Right lung (tissue), 2 donors: ENCODE measurements at regions not wholly inside any gene's neighbourhood (a gene's known extent, or its start where the extent isn't known, plus 50 kb on each side); places are given as distances from the start of the nearest gene placed in this dataset.
A peak's percentile ranks its signal among the peaks of the same experiment; 100 is the strongest.

ENCODE experiments used
- DNase-seq, 2 donors: peaks; one replicate each; pipeline ENCODE4 v3.0.0-alpha.2; 2013

GRCh38 chr3:45277636-45278035 is 51.5 kb upstream of the TMEM158 start:
- DNase-seq, result no peak

DNA sequence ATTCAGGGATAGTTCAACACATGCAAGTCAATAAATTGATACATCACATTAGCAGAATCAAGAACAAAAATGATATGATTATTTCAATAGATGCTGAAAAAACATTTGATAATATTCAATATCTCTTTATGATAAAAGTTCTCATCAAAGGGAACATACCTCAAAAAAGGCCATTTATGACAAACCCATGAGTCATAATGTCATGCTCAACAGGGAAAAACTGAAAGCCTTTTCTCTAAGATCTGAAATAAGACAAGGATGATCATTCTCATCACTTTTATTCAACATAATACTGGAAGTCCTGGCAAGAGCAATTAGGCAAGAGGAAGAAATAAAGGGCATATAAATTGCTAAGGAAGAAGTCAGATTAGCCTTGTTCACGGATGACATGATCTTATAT is 54.1 kb upstream of the TMEM158 start:
- no peak for DNase-seq

DNA sequence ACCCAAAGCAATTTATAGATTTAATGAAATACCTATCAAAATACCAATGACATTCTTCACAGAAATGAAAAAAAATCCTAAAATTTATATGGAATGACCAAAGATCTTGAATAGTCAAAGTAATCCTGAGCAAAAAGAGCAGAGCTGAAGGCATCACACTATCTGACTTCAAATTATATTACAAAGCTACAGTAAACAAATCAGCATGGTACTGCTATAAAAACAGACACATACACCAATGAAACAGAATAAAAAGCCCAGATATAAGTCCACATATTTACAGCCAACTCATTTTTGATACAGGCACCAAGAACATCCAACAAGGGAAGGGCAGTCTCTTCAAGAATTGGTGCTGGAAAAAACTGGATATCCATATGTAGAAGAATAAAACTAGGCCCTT is 54.9 kb upstream of the TMEM158 start:
- DNase-seq, result no peak

- DNase-seq, result no peak
These were observed 57.4 kb upstream of the TMEM158 start for GRCh38 chr3:45283471-45283870.

DNA sequence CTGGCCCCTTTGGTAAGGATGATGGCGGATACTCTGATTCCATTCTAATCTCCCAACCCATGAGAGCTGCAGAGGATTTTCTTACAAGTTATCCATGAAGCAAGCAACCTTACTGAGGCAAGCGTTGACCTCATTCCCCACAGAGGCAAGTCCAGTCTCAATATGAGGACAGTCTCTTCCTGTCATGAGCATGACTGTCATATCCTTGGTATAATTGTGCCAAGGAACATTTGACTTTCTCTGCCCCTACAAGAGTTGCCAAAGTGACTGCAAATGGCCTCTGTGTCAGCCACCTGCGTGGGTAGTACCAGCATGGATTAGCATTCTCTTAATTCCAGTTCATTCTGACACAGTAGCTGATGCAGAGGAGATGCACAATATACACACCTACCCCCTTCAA is 71.2 kb upstream of the TMEM158 start:
- no peak for DNase-seq

- DNase-seq, result no peak
These were observed 76.4 kb upstream of the TMEM158 start for GRCh38 chr3:45302470-45302869.

DNA sequence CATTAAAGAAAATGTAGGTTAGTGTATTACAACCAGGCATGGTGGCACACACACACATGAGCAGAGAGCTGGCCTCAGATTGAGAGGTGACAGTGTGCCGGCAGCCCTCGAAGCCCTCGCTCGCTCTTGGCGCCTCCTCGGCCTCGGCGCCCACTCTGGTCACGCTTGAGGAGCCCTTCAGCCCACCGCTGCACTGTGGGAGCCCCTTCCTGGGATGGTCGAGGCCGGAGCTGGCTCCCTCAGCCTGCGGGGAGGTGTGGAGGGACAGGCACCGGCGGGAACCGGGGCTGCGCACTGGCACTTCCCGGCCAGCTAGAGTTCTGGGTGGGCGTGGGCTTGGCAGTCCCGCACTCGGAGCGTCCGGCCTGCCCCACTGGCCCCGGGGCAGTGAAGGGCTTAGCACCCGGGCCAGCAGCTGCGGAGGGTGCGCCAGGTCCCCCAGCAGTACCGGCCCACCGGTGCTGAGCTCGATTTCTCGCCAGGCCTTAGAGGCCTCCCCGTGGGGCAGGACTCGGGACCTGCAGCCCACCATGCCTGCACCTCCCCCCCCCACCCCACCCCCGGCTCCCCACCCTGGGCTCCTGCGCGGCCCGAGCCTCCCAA is 80.4 kb upstream of the TMEM158 start:
- no peak for DNase-seq

- DNase-seq, result no peak
These were observed 78.5 kb upstream of the LARS2 start for GRCh38 chr3:45309876-45310275.

DNA sequence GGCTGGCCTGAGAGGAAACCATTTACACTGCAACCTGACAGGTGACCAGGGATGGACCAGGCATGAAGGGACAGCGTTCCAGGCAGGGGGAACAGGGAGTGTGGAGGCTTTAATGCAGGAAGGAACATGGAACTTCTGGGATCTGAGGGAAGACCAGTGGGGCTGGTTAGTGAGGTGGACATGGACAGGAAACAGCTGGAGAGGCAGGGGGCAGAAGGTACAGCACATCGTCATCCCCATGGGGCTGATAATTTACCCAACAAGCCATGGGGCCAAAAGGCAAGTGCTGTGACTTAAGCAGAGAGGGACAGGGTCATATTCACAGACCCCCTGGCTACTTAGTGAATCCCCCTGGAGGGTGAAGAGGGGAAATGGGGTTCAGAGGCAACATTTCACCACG is 77.0 kb upstream of the LARS2 start:
- DNase-seq, result peak in 1 of 2 donors; percentile 4

- no peak for DNase-seq
These were observed 76.2 kb upstream of the LARS2 start for GRCh38 chr3:45311953-45312801.

DNA sequence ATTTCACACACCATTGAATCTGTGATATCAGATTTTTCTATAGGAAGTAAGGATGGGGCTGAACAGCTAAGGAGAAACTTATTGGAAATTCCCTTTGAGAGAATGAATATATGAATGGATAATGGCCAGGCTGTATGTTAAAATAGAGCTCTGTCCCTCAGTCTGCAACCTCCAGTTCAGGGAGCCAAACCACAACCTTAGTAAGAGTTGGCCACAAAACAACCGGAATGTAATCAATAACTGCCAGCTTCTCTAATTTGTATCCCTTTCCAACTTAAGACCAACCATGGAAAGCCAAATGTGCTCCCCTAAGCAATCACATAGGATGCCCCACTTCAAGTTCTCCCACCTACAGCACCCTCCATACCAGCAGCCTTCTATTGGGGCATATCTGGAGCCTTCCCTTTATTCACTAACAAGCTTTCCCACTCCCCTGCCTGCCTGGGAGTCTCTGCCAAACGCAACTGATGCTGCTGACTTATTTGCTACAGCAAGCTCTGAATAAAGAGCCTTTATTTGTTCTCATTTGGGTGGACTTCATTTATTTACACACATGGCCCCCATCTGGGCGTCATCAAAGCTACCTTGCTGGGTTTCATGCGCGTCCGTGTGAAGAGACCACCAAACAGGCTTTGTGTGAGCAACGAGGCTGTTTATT is 75.4 kb upstream of the LARS2 start:
- DNase-seq, result no peak

- no peak for DNase-seq
These were observed 74.5 kb upstream of the LARS2 start for GRCh38 chr3:45313743-45314403.

DNA sequence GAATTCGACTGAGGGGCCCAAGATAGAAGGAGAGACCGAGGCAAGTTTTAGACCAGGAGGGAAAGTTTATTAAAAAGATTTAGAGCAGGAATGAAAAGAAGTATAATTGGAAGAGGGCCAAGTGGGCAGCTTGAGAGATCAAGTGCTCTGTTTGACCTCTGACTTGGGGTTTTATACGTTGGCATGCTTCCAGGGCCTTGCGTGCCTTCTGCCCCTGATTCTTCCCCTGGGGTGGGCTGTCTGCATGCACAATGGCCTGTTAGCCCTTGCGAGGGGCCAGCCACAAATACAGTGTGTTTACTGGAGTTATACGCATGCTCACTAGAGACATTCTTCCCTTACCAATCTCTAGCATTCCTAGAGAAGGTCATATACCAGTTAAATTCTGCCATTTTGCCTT is 70.7 kb upstream of the LARS2 start:
- no peak for DNase-seq

DNA sequence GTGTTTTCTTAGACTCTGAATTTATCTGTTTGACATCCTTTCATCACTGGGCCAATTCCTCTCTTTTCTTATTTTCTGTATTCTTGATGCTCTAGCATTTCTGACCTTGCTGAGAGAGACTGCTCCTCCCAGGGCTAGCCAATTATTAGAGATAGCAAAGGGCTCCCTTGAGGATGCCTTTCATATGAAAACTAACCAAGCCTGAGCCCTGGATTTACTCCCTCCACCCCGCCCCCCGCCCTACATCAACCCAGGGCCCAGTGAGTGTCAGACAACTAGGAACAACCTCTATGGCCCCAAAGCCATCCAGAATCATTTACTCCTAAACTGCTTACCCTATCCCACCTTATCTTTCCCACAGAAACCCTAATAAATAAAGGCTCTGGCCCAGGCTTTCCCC is 69.7 kb upstream of the LARS2 start:
- no peak for DNase-seq

DNA sequence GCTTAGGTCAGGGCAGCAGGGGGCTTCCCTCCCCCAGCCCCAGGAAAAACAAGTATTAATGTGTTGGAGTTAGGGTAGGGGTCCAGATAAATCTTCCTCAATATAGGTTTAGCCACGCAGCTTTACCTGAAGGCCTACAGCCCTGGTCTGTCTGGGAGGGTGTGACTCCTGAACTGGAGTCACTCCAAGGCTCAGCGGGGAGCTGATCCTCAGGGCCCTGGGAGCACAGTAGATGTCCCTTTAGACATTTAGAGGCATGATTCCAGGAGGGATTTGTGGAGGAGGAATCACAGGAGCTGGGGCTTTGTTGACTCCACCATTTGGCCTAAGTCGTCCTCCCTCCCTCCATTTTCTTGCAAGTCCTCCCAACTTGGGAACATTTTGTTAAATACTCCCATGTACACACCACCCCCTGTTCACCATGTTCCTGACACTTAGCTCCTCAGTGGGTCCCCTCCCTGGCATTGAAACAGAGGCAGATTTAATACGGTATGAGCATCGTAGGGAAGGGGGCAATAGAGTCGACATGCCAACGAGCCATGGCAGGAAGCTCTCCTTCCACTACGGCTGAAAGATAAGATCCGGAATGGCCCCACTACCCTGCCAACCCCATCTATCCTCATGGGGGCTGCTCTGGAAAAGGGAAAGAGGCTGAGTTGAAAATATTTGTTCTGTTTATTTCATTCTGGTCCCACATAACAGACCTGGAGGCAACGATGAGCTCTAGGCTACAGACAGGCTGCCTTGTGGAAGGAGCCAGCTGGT is 69.0 kb upstream of the LARS2 start:
- no peak for DNase-seq

DNA sequence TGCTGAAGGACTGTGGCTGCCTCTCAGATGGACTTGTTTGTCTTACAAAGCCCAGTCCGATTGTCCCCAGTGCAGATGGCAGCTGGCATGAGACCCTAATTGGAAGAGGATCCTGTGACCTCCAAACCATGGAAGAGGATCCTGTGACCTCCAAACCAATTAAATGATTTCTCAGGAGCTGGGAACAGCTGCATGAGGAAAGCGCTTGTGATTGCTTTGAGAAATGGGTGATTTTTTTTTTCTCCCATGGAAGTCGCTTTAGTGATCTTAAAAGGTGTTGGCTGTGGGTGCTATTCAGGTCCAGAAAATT is 68.4 kb upstream of the LARS2 start:
- no peak for DNase-seq

DNA sequence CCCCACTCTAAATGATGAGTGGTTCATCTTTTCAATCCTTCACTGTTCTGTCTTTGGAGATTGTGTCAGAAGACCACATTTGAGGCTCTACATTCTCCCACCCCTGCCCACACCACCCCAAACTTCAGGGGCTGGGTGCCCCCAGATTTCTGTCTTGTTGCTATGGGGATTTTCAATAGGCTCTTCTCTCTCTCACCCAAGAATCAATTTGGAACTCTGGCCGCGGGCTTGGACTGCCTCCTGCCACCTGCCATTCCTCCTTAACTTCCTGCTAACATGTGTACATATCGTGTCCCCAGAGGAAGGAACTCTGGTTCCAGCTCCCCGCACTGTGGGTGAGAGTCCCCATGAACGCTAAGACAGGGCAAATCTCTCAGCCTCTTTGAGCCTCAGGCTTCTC is 67.4 kb upstream of the LARS2 start:
- DNase-seq, result no peak

GRCh38 chr3:45321607-45322391 is 66.6 kb upstream of the LARS2 start:
- no peak for DNase-seq

- no peak for DNase-seq
These were observed 65.8 kb upstream of the LARS2 start for GRCh38 chr3:45322616-45323015.

GRCh38 chr3:45325676-45326075 is 62.7 kb upstream of the LARS2 start:
- no peak for DNase-seq

GRCh38 chr3:45329761-45330305 is 58.5 kb upstream of the LARS2 start:
- DNase-seq, result no peak
